Suprapubic skin (tissue), 4 donors: ENCODE measurements at regions not wholly inside any gene's neighbourhood (a gene's known extent, or its start where the extent isn't known, plus 50 kb on each side); places are given as distances from the start of the nearest gene placed in this dataset.

ENCODE experiments used
- DNase-seq, 2 donors: peaks; one replicate each; pipeline ENCODE4 v3.0.0-alpha.2; 2019; ENCODE audit warnings: low spot score in 2 of 2
- H3K27ac ChIP-seq: fragments of 200-600 bp; sonication (generic); one replicate; pipeline ENCODE4 v1.5.1; 2019
- H3K27me3 ChIP-seq: fragments of 200-600 bp; sonication (generic); one replicate; pipeline ENCODE4 v1.5.1; 2019
- H3K36me3 ChIP-seq: fragments of 200-600 bp; sonication (generic); one replicate; pipeline ENCODE4 v1.5.1; 2019
- H3K4me1 ChIP-seq: fragments of 200-600 bp; sonication (generic); one replicate; pipeline ENCODE4 v1.5.1; 2019
- H3K4me3 ChIP-seq: fragments of 200-600 bp; sonication (generic); one replicate; pipeline ENCODE4 v1.5.1; 2019; ENCODE audit warnings: mild to moderate bottlenecking
- H3K9me3 ChIP-seq: fragments of 200-600 bp; sonication (generic); one replicate; pipeline ENCODE4 v1.5.1; 2019
- CTCF ChIP-seq, 2 donors: fragments of 200-600 bp in 1 of 2; fragments of 450-650 bp in 1 of 2; sonication (generic) in 1 of 2; IDR thresholded peaks; one replicate each; pipeline ENCODE4 v1.5.1; 2016 to 2019; ENCODE audit warnings: antibody characterized with exemption in 2 of 2, mild to moderate bottlenecking in 1 of 2, moderate library complexity in 1 of 2
- EP300 ChIP-seq: sonication (generic); formaldehyde crosslinking; IDR thresholded peaks from one replicate; pipeline ENCODE4 v1.6.1; 2017; ENCODE audit warnings: antibody characterized with exemption
- POLR2A ChIP-seq, 2 donors: fragments of 450-650 bp; IDR thresholded peaks; one replicate each; pipeline ENCODE4 v1.6.1; 2017; ENCODE audit warnings: antibody characterized with exemption in 2 of 2, mild to moderate bottlenecking in 2 of 2, moderate library complexity in 2 of 2
- POLR2AphosphoS5 ChIP-seq, 3 donors: sonication (generic); formaldehyde crosslinking; IDR thresholded peaks; one replicate each; pipeline ENCODE4 v1.6.1; 2017; ENCODE audit warnings: antibody characterized with exemption in 3 of 3
- WGBS: methylation state at CpG from one replicate; pipeline ENCODE4 v1.1.5; 2018; 5-methylcytosine and 5-hydroxymethylcytosine counted together

GRCh38 chr20:63103402-63104311 is 96.9 kb upstream of the BHLHE23 start:
- no peaks in the 10 kb centered on the region for H3K9me3 ChIP-seq
- H3K36me3 ChIP-seq, result no peaks in the 10 kb centered on the region
- H3K27me3 ChIP-seq, result peaks cover 32% of the 10 kb centered on the region
- H3K4me3 ChIP-seq, result no peak overlapping the region
- H3K27ac ChIP-seq, result no peak overlapping the region
- H3K4me1 ChIP-seq, result peaks cover 14% of the 10 kb centered on the region
- no peak for TF ChIP-seq POLR2A (IDR thresholded peaks at IDR 0.05)
- TF ChIP-seq POLR2AphosphoS5 (IDR thresholded peaks at IDR 0.05), result no peak
- TF ChIP-seq EP300, result no peak
- no peak for TF ChIP-seq CTCF (IDR thresholded peaks at IDR 0.05)
- peak in 1 of 2 donors; percentile 76 for DNase-seq
- WGBS, result 77% methylated on average over 15 of the region's 21 CpGs

GRCh38 chr20:63102721-63103375 is 96.1 kb upstream of the BHLHE23 start:
- DNase-seq, result peak in 1 of 2 donors; percentile 80
- Histone ChIP-seq H3K9me3 (no peaks in the 10 kb centered on the region), H3K36me3 (no peaks in the 10 kb centered on the region), H3K27me3 (peaks cover 37% of the 10 kb centered on the region), H3K4me1 (peaks cover 14% of the 10 kb centered on the region), H3K27ac (no peak overlapping the region), H3K4me3 (peak overlapping the region; percentile 82)
- TF ChIP-seq POLR2AphosphoS5 (IDR thresholded peaks at IDR 0.05) (no peak), EP300 (no peak), CTCF (IDR thresholded peaks at IDR 0.05) (no peak), POLR2A (IDR thresholded peaks at IDR 0.05) (no peak)
- WGBS, result 13% methylated on average over 4 of the region's 55 CpGs

GRCh38 chr20:63101781-63102720 is 95.3 kb upstream of the BHLHE23 start:
- Histone ChIP-seq H3K36me3 (no peaks in the 10 kb centered on the region), H3K4me1 (peaks cover 14% of the 10 kb centered on the region), H3K27me3 (peaks cover 42% of the 10 kb centered on the region), H3K4me3 (peak overlapping the region; percentile 82), H3K27ac (no peak overlapping the region), H3K9me3 (no peaks in the 10 kb centered on the region)
- WGBS, result 0% methylated on average over 49 of the region's 100 CpGs
- DNase-seq, result peak; percentile 61 to 77
- no peak for TF ChIP-seq POLR2AphosphoS5 (IDR thresholded peaks at IDR 0.05)
- no peak for TF ChIP-seq CTCF (IDR thresholded peaks at IDR 0.05)
- no peak for TF ChIP-seq POLR2A (IDR thresholded peaks at IDR 0.05)

- Histone ChIP-seq H3K9me3 (no peaks in the 10 kb centered on the region), H3K4me3 (no peak overlapping the region), H3K27me3 (peaks cover 48% of the 10 kb centered on the region), H3K4me1 (peaks cover 14% of the 10 kb centered on the region), H3K27ac (no peak overlapping the region), H3K36me3 (no peaks in the 10 kb centered on the region)
- WGBS, result 69% methylated on average over 6 of the region's 15 CpGs
- peak; percentile 50 to 60 for DNase-seq
- no peak for TF ChIP-seq EP300
- no peak for TF ChIP-seq POLR2A (IDR thresholded peaks at IDR 0.05)
- no peak for TF ChIP-seq POLR2AphosphoS5 (IDR thresholded peaks at IDR 0.05)
- TF ChIP-seq CTCF (IDR thresholded peaks at IDR 0.05), result no peak
Observed at GRCh38 chr20:63100926-63101699, 94.3 kb upstream of the BHLHE23 start.
